HepG2 (cell line): ENCODE measurements at regions not wholly inside any gene's neighbourhood (a gene's known extent, or its start where the extent isn't known, plus 50 kb on each side); places are given as distances from the start of the nearest gene placed in this dataset.
A peak's percentile ranks its signal among the peaks of the same experiment; 100 is the strongest.

Experiments
- ATAC-seq: fragments of 200-7000 bp; cut with Tn5 transposase; 3 replicates; pipeline ENCODE4 v1.9.1; 2020; ENCODE audit warnings: mild to moderate bottlenecking, moderate library complexity
- BruUV-seq: library from RNA; stranded (reverse); fragments of 400-500 nt; replicated peaks from 2 replicates; lab custom pipeline; 2021; lab: Mats Ljungman, UMichigan
- CTCF ChIA-PET: fragments of 300-600 bp; formaldehyde crosslinking; extraction: SDS; loops from one replicate; lab custom pipeline; 2021; ENCODE audit warnings: low total read pairs, inconsistent platforms, low intra/inter-chr PET ratio; lab: Yijun Ruan, JAX
- POLR2A ChIA-PET: fragments of 350-600 bp; sonication (Branson Sonifier 250); formaldehyde crosslinking; loops from one replicate; lab custom pipeline; 2020; ENCODE audit warnings: antibody characterized with exemption, inconsistent platforms; lab: Yijun Ruan, JAX
- DNase-seq: peaks from one replicate; pipeline ENCODE4 v3.0.0-alpha.2; 2015; ENCODE audit warnings: low spot score
- FAIRE-seq: peaks from 3 replicates; lab custom pipeline; 2011; peaks lifted over from hg19 to GRCh38; lab: Jason Lieb, UNC
- H2AFZ ChIP-seq: one replicate; pipeline ENCODE4 v1.6.1; 2011; ENCODE audit warnings: low read length, inconsistent platforms
- H3K27ac ChIP-seq: fragments of 300-600 bp; 3 replicates; pipeline ENCODE4 v1.8.0; 2011; ENCODE audit warnings: mixed run types, mild to moderate bottlenecking, mixed read lengths, low read length, inconsistent platforms; ENCODE audit not compliant: insufficient read depth; ENCODE audit errors: extremely low read length
- H3K27me3 ChIP-seq, 2 experiments: fragments of 200-600 bp in 1 of 2; 2 replicates in 1 of 2; 3 replicates in 1 of 2; pipeline versions ENCODE4 v1.6.0 to v1.8.0; 2011; ENCODE audit warnings: low read length in 2 of 2, mild to moderate bottlenecking in 2 of 2, moderate library complexity in 2 of 2, inconsistent platforms in 1 of 2; ENCODE audit not compliant: insufficient read depth in 2 of 2, control insufficient read depth in 1 of 2
- H3K36me3 ChIP-seq, 2 experiments: fragments of 200-600 bp in 1 of 2; replicated peaks in 1 of 2; 2 replicates in 1 of 2; 3 replicates in 1 of 2; pipeline versions ENCODE4 v1.5.1 to v1.8.0; 2011; ENCODE audit warnings: low read length in 2 of 2, inconsistent platforms in 1 of 2; ENCODE audit not compliant: insufficient read depth in 2 of 2, control insufficient read depth in 1 of 2
- H3K4me1 ChIP-seq: 2 replicates; pipeline ENCODE4 v1.5.1; 2012; ENCODE audit warnings: low read length, inconsistent platforms; ENCODE audit not compliant: insufficient read depth
- H3K4me2 ChIP-seq: 2 replicates; pipeline ENCODE4 v1.6.0; 2011; ENCODE audit warnings: low read depth, low read length, inconsistent platforms
- H3K4me3 ChIP-seq, 3 experiments: fragments of 200-600 bp in 1 of 3; sonication (generic), shearing (Covaris generic) in 1 of 3; replicated peaks in 1 of 3; 2 replicates each; pipeline ENCODE4 v1.5.1; 2011 to 2016; ENCODE audit warnings: low read length in 3 of 3, inconsistent platforms in 2 of 3, low read depth in 2 of 3, mild to moderate bottlenecking in 2 of 3, control low read depth in 1 of 3, mixed read lengths in 1 of 3; ENCODE audit not compliant: insufficient read depth in 1 of 3
- H3K79me2 ChIP-seq: one replicate; pipeline ENCODE4 v1.6.1; 2011; ENCODE audit warnings: low read length, inconsistent platforms; ENCODE audit not compliant: insufficient read depth
- H3K9ac ChIP-seq: 2 replicates; pipeline ENCODE4 v1.6.0; 2011; ENCODE audit warnings: mild to moderate bottlenecking, low read depth, low read length, inconsistent platforms; ENCODE audit not compliant: insufficient read depth
- H3K9me3 ChIP-seq: 2 replicates; pipeline ENCODE4 v1.5.1; 2012; ENCODE audit warnings: mild to moderate bottlenecking, low read length
- H4K20me1 ChIP-seq: 2 replicates; pipeline ENCODE4 v1.6.0; 2011; ENCODE audit warnings: inconsistent platforms, mild to moderate bottlenecking, low read length, moderate library complexity; ENCODE audit not compliant: insufficient read depth
- CBX5 ChIP-seq: sonication (generic); formaldehyde crosslinking; IDR thresholded peaks from 2 replicates; pipeline ENCODE4 v1.4.0; 2020; ENCODE audit warnings: missing genetic modification reagents, borderline replicate concordance
- DMTF1 ChIP-seq: sonication (generic); formaldehyde crosslinking; IDR thresholded peaks from 2 replicates; pipeline ENCODE4 v1.4.0; 2020; ENCODE audit warnings: mild to moderate bottlenecking, missing genetic modification reagents
- DNMT3B ChIP-seq: conservative IDR thresholded peaks from 2 replicates; pipeline ENCODE4 v1.6.1; 2016; ENCODE audit warnings: missing biosample characterization, control low read depth
- KDM4B ChIP-seq: sonication (generic); formaldehyde crosslinking; IDR thresholded peaks from 2 replicates; pipeline ENCODE4 v1.4.0; 2020; ENCODE audit warnings: missing genetic modification reagents
- NR2F2 ChIP-seq: IDR thresholded peaks from 2 replicates; pipeline ENCODE4 v1.6.1; 2012; ENCODE audit warnings: low read depth, inconsistent platforms, borderline replicate concordance
- SP140L ChIP-seq: sonication (generic); formaldehyde crosslinking; IDR thresholded peaks from 2 replicates; pipeline ENCODE4 v1.4.0; 2020; ENCODE audit warnings: missing genetic modification reagents, borderline replicate concordance
- ZNF432 ChIP-seq: sonication (generic); formaldehyde crosslinking; IDR thresholded peaks from 2 replicates; pipeline ENCODE4 v1.5.0; 2020; ENCODE audit warnings: missing genetic modification reagents, mild to moderate bottlenecking, borderline replicate concordance
- WGBS: methylation state at CpG from one replicate; pipeline ENCODE4 v1.1.6; 2017; ENCODE audit warnings: low lambda C conversion rate; 5-methylcytosine and 5-hydroxymethylcytosine counted together
- in situ Hi-C: cut with HindIII; loops from 2 replicates; pipeline ENCODE4 v1.10.0; 2017; ENCODE audit warnings: low pct_unique_long_range_greater_than_20kb; ENCODE audit not compliant: extremely low pct_ligation_motif_present
- intact Hi-C: fragments of 100-400 bp; cut with micrococcal nuclease; formaldehyde crosslinking; loops from one replicate; pipeline ENCODE4 v1.10.0; 2022; ENCODE audit not compliant: unreplicated experiment

DNA sequence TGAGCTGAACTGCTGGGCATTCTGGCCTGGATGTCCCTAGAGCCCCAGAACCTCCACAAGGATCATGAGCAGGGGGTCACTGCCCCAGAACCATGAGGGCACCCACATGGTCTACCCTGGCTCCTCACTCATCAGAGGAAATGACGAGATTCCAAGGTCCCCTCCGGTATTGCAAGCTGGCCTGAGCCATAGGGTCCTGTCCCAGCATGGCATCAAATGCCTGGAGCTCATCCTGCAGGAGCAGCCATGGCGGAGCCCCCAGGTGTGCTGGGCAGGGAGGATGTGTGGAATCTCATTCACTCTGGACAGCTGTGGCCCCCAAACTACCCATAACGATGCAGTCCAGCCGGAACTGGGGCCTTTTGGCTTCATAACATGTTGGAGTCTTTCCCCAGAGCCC, 66.6 kb upstream of the ANTXRL start:
- intact Hi-C loops, result loop anchor here (10.0 kb wide), 1 partner anchor 195 kb away; no protein-coding TSS in a partner anchor
- peak; percentile 17; the same call in 2 of the 3 replicates for ATAC-seq
- FAIRE-seq, result no peak
- no peak overlapping the region for H3K27ac ChIP-seq
- H3K79me2 ChIP-seq, result no peaks in the 10 kb centered on the region
- WGBS, result 13% methylated on average over 2 of the region's 5 CpGs
- no TSS peak for BruUV-seq
- no peak overlapping the region for H2AFZ ChIP-seq
- in situ Hi-C loops, result no loop called here
- H3K4me2 ChIP-seq, result no peak overlapping the region
- H3K36me3 ChIP-seq, result no peaks in the 10 kb centered on the region
- no peak overlapping the region for H3K4me3 ChIP-seq
- no peaks in the 10 kb centered on the region for H4K20me1 ChIP-seq
- POLR2A ChIA-PET, result no interaction called here
- TF ChIP-seq CBX5 (CRISPR knock-in tag) (no peak), NR2F2 (no peak), KDM4B (no peak), SP140L (no peak), DMTF1 (CRISPR knock-in tag) (no peak), ZNF432 (CRISPR knock-in tag) (no peak), DNMT3B (no peak)
- TF ChIP-seq, all 625 proteins: peak for 0
- CTCF ChIA-PET, result no interaction called here
- H3K9ac ChIP-seq, result no peak overlapping the region
- peaks cover 19% of the 10 kb centered on the region for H3K4me1 ChIP-seq
- DNase-seq, result no peak
- H3K27me3 ChIP-seq, result peaks cover 0 to 27% of the 10 kb centered on the region in 2 experiments; a peak in 3 of 5 replicates
- no peaks in the 10 kb centered on the region for H3K9me3 ChIP-seq
